Frontal cortex (tissue), 3 donors: ENCODE measurements at regions not wholly inside any gene's neighbourhood (a gene's known extent, or its start where the extent isn't known, plus 50 kb on each side); places are given as distances from the start of the nearest gene placed in this dataset.

Source experiments
- DNase-seq, 2 donors: peaks; one replicate each; pipeline ENCODE4 v3.0.0; 2012; ENCODE audit warnings: low spot score in 2 of 2
- FAIRE-seq: peaks from 2 replicates; lab custom pipeline; 2012; peaks lifted over from hg19 to GRCh38; lab: Jason Lieb, UNC
- donor health status: control.
- donor health status: control.
- donor health status: control.

DNA sequence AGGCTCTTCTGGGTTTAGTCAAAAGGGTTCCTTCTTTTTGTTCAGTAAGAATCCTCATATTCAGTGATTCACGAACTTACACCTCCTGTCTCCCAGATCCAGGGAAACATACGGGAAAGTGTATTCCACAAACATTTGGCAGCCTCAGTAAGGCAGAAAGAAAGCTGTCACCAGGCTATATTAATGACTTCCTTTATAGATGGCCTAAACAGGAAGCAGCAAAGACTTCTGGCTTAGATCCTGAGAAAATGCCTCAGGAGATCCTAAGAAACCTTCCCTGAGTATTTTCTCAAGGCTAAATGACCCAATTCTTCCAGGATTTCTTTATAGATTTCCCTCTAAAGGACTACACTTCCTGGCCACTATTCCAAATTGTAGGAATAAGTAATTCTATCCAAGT, 1995.5 kb upstream of the CELF4 start:
- no peak for FAIRE-seq
- no peak for DNase-seq

DNA sequence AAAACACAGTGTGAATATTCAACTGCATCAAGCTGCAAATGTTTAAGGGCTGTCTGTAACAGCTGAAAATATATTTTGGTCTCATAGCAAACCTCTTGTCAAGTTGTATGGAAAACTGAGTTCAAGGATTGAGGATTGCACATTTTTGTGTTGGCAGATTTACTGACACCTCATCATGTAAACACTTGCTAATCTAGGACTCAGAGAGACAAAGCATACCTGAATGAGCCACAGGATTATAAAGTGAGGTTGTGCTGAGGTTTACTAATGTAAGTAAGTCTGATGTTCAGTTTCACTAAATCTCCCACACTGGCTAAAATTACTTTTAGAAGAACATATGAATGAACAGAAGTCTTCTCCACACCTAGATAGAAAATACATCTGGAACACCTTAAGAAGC, 1993.1 kb upstream of the CELF4 start:
- FAIRE-seq (no peak), DNase-seq (no peak)

DNA sequence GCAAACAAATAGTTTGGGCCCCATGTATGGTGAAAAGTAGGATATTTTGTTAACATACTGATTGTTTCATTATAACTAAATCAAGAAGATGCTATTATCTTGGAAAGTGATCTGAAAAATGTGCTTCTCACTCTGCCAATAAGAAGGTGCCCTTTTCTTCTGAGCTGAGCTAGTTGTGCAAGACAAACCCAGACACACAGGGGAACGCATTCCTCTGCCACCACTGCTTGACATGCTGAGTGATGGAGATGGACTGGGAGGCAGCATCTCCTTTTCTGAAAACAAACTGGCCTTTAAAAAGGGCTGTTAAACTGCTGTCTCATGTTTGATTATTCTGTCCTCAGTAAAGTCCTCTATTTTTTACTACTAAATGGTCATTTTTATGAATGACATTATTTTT, 1989.9 kb upstream of the CELF4 start:
- no peak for DNase-seq
- FAIRE-seq: no peak

DNA sequence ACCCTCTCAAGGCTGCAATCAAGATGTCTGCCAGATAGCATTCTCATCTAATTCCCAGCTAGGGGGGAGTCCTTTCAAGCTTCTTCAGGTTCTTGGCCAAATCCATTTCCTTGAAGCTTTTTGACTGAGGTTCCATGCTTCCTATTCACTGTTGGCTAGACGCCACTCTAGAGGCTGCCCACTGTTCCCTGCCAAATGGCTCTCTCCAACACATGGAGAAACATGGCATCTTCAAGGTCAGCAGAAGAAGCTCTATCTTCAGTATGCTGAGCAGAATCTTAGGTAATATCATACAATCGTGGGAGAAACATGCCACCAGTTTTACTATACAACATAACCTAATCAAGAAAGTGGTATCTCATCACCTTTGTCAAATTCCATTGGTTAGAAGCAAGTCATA, 1985.1 kb upstream of the CELF4 start:
- FAIRE-seq: no peak
- DNase-seq: no peak

GRCh38 chr18:39549144-39549543, 1983.5 kb upstream of the CELF4 start:
- DNase-seq (no peak), FAIRE-seq (no peak)

GRCh38 chr18:39531659-39532058, 1966.1 kb upstream of the CELF4 start:
- DNase-seq: no peak
- no peak for FAIRE-seq

GRCh38 chr18:39529358-39529757, 1963.8 kb upstream of the CELF4 start:
- no peak for DNase-seq
- FAIRE-seq: no peak

DNA sequence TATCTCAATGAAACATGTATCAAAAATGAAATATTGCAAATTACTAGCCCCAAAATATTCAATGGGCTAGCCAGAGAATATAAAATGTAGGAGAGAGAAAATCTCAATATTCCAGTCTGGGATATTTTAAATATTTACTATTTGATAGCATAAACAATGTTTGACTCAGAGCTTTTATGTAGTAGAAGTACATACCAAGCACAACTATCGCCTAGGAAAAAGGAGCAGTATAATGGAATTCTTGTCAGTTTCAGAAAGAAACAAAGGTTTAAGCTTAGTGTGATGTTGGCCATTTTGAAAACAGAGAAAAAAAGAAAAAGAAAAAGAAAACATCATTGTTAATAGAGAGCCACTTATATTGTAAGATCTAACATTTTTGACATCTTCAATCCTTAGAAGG, 1961.9 kb upstream of the CELF4 start:
- FAIRE-seq (no peak), DNase-seq (no peak)

DNA sequence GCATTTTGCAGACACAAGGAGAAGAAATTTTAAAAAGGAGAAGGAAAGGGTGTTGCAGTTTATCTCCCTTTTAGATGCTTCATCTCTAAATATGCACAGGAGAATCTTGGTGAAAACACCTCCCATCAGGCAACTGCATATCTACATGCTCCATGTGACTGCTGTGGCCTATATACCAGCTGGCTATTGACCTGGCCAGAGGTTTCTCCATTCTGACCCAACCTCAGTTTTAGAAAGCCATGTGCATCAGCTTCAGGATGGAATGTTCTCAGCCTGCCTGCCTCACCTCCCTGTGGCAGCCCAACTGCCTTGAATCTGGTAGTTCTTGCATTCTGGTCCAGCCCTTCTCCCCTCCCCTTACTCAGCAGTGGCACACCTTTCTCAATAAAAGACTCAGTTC, 1958.8 kb upstream of the CELF4 start:
- no peak for DNase-seq
- FAIRE-seq: no peak

GRCh38 chr18:39523281-39523680, 1957.7 kb upstream of the CELF4 start:
- DNase-seq (no peak), FAIRE-seq (no peak)

DNA sequence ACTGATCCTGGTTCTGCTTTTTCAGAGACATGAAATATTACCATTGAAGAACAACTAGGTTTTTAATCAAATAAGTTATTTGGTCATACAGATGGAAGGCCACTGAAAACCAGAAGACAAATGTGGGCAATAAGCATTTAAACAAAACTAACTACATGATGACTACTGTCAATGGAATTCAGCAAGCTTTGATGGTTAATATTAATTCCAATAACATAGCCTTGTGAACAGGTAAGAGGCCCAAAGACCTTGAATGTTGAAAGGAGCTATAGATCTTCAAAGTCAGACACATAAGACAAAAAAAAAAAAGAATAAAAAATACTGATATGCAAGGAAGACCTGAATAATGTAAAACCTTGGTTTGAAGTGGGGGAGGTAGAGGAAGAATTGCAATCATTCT, 1955.6 kb upstream of the CELF4 start:
- no peak for DNase-seq
- no peak for FAIRE-seq

GRCh38 chr18:39519741-39520140, 1954.1 kb upstream of the CELF4 start:
- FAIRE-seq: no peak
- DNase-seq: no peak

GRCh38 chr18:39515299-39515698, 1949.7 kb upstream of the CELF4 start:
- DNase-seq: no peak
- no peak for FAIRE-seq

DNA sequence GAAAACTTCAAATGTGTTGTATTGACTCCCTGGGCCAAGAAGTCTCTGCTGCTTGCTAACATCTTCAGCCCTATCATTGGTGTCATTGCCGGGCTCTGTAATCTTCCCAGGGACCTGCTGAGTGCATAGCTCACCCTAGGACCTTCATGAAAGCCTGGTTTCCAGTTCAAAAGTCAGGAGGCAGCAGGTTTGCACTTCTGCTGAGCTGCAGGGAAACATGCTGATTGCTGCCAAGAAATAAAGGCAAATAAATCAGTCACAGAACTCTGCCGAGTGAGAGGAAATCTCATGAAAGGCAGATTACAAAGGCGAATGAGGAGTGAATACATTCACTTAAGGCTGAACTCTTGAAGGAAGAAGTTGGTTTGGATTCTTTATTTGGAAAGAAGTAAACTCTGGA, 1947.6 kb upstream of the CELF4 start:
- no peak for FAIRE-seq
- DNase-seq: no peak

DNA sequence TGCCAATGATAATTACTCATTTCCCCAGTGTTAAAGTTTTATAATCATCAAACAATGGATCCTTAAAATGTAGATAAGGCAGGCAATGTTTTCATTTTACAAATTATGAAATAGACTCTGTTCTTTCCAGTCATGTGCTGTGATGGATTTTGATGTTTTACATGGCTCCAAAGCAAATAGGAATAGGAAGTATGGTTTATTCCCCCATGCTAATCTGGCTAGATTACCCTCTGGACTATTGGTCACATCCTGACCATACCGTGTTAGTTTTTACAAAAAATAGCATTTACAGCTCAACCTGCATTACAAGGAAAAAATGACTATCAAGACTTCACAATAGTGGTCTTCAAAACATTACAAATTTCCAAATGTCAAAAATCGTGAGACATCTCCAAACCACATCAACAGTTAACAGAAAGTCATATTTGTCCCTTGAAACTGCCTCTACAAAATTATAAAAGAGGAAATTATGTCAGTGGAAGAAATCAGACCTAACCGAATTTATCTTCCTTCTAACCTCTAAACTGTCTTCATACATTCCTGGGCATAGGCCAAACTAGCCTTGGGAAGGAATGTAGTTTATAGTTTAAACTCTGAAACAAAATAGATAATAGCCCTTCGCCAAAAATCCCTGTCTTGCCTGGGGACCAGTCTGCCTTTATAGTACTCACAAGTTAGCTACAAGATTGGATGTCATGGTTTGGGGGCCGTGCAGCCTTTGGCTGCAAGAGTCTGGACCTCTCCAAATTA, 1941.2 kb upstream of the CELF4 start:
- no peak for FAIRE-seq
- no peak for DNase-seq

- FAIRE-seq (no peak), DNase-seq (no peak)
Observed at GRCh38 chr18:39500306-39500705, 1934.7 kb upstream of the CELF4 start.

- DNase-seq (no peak), FAIRE-seq (no peak)
Observed at GRCh38 chr18:39497821-39498220, 1932.2 kb upstream of the CELF4 start.

DNA sequence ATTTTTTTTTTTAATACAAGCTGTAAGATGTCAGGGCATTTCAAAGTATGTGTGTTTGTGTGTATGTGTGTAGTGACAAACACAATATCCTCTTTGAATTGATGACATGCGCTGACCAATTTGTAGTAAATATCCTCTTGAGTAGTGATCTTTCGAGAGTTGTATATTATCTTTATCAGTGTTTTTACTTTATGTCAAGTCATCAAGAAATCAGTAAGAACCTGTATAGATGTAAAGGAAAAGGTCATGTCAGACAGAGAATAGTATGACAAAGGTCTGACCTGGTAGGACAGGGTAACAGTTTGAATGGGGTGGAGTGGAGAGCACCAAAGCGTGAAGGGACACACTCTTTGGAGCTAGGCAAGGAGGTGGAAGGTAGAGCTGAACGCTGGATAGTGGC, 1931.4 kb upstream of the CELF4 start:
- DNase-seq: no peak
- no peak for FAIRE-seq

DNA sequence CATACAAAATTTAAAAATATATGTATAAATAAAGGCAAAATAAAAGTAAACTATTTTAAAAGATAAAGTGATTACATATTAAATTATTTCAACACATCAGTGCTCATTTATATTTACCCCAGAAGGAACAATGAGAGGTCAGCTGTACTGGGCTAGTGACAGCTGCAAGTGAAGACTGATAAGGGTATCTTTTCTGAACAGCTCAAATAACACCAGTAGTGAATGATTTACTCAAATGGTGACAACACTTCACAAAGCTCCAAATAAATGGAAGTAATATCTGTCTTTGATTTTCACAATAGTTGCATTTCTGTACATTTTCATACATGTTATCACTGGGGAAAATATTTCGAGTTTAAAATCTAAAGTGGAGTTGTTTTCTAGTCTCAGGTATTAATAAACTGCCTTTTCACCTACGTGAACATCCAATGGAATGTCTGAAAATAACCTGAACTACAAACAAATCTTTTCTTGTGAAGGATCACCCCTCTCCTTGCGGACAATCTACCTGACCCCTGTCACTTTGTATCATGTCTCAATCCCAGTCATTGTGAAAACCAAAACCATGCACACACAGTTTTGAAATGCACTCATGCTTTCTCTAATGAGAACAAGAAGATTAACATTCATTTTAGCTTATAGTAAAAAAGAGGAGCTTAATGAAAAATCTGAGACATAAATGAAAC, 1928.8 kb upstream of the CELF4 start:
- no peak for FAIRE-seq
- DNase-seq: no peak

DNA sequence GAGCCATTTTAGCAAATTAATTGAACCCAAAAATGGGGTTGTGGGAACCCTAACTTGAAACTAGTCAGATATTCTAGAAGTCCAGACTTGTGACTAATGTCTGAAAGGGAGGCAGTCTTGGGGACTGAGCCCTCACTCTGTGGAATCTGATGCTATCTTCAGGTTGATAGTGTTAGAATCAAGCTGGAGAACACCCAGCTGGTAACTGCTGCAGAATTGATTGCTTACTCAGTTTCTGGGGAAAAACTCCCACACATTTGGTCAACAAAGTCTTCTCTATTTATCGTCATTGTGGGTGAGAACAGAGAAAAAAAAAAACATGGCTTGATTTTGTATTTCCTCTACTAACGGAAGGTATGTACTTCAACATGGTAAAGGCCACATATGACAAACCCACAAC, 1925.8 kb upstream of the CELF4 start:
- FAIRE-seq: no peak
- no peak for DNase-seq

DNA sequence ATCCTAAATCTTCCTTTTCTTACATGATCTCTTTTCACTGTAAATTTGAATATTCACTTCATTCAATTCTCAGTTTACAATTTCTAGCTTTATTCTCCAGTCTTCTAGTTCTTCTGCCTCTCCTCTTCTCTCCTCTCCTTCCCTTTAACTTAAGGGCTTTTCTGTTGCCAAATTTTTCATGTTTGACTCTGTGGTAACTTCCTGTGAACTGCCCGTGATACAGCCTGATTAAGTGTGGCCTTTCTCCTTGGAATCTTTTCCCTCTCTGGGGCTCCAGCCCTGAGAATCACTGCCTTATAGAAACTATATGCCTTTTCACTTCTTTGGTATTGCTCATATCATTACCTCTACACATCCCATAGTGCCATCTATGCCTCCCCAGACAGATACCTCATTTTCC, 1923.8 kb upstream of the CELF4 start:
- DNase-seq: no peak
- no peak for FAIRE-seq

GRCh38 chr18:39487932-39488331, 1922.3 kb upstream of the CELF4 start:
- no peak for FAIRE-seq
- no peak for DNase-seq
